H54 (cell line): ENCODE measurements at regions not wholly inside any gene's neighbourhood (a gene's known extent, or its start where the extent isn't known, plus 50 kb on each side); places are given as distances from the start of the nearest gene placed in this dataset.
"Not testable (repeated sequence)": the region's sequence is repeated elsewhere in the genome, so short reads cannot be mapped to it uniquely, and the experiment has no call there.

Source experiments
- DNase-seq: peaks from one replicate; pipeline ENCODE4 v3.0.0; 2011; ENCODE audit warnings: low spot score, mixed read lengths; ENCODE audit not compliant: insufficient read length
- FAIRE-seq: peaks from 3 replicates; lab custom pipeline; 2011; peaks lifted over from hg19 to GRCh38; lab: Jason Lieb, UNC
- POLR2A ChIP-seq: IDR thresholded peaks from 2 replicates; pipeline ENCODE4 v1.6.1; 2011; ENCODE audit warnings: low read depth, mild to moderate bottlenecking, low read length

DNA sequence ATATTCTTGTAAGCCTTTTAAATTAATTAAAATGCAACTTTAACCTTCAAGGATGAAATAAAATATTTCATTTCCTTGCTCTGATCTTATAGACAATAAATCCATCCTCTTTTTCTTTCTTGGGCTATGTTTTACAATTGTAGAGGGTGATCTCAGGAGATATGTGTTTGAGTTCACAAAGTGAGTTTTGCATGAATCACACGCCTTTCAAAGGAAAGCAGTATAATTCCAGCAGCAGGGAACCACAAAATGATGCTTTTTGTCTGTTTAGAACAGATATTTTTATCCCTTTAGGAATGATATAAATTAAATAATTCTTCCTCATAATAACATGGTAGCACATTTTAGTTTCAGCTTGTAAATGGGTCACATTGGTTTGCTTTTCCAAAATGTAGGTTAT lies 191.2 kb downstream of the SEMA6D start:
- DNase-seq = no peak
- FAIRE-seq = no peak
- TF ChIP-seq POLR2A = no peak

DNA sequence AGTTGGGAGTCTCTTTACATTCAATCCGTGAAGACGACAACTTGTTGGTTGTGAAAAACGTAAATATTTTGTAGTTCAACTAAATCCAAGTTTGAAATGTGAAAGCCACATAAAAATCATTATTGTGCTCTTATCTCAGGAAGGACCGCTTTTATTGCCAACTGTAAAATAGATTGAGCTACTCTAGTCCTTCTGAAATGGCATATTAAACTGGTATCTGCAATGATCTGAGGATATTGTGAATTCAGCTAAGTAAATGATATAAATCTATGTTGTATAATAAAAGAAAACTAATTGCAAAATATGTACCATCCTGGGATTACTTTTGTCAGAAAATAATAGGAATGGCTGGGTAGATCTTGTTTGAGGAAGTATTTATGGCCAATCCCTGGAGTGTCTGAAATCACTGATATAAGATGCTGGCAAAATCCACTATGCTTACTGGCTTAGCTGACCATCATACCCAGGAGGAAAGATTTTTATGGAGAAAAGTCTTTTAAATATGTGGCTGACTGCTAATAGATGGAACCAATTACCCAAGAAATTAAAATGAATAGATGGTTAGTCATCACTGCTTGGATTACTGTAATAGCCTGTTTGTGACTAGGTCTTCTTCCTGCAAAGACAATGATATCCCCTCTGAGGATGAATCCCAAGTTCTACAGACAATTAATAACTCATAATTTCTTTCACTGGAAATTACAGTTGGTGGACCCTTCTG lies 191.8 kb downstream of the SEMA6D start:
- DNase-seq (no peak), FAIRE-seq (no peak)
- TF ChIP-seq POLR2A = no peak

DNA sequence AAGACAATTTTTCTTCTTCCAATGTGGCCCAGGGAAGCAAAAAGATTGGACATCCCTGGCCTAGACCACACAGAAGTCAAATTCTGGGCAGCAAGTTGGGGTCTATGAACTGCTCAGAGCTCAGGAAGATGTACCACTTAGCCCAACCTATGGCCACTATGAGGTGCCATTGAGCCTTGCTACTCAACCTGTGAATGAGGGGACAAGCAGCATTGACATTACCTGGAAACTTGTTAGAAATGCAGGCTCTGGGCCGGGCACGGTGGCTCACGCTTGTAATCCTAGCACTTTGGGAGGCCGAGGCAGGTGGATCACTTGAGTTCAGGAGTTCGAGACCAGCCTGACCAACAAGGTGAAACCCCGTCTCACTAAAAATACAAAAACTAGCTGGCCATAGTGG lies 195.6 kb downstream of the SEMA6D start:
- DNase-seq, FAIRE-seq: not testable (repeated sequence)

DNA sequence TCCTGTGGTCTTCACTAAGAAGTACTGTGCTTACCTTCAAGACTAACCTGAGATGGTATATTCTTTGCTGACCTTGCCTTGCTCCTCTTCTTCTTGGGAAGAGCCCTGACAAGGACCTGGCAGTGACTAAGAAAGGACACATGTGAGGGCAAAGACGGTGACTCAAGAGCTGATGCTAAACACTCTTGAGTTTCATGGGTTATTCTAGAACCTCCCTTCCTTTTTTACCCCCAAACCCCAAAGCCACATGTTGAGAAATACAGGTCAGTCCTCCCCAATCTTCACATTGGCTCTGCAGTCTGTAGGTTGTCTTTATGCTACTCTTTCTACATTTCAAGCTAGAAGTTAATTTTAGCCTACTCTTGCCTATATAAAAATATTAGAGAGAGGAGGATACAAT lies 200.6 kb downstream of the SEMA6D start:
- DNase-seq = no peak
- TF ChIP-seq POLR2A = no peak
- no peak for FAIRE-seq

DNA sequence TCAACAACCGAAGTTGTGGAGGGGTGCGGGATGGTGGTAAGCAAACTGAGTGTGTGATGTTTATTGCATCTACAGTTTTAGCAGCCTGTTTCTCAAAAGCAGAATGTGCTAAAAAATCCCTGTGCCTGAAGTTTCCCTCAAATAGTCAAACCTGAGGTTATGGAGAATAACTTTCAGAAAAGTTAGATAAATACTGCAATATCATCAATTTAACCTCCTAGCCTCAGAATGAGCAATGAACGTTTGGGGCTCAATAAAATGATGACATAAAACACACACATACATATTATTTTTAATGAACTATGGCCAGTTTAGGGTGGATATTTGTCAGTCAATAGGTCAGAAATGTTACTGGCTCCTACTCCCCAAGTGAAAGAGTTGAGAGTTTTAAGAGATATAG lies 201.6 kb downstream of the SEMA6D start:
- FAIRE-seq (no peak), DNase-seq (no peak)
- TF ChIP-seq POLR2A = no peak

DNA sequence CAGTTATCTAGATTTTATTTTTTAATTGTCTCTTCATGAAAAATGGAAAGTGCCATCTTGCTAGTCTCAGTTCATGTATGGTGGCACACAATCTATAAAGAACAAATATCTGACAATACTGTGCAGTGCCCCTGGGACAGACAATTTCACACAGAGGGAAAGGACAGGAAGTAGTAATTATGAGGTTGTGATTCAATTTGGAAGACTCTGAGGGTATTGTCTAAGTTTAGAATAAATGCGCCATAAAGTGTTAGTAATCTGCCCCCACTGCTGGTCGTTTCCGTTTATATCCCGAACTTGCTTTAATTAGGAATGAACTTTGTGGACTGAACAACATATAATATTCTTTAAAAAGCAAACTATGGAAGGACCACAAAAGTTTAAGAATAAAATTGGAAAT lies 196.4 kb upstream of the SLC24A5 start:
- TF ChIP-seq POLR2A = no peak
- DNase-seq (no peak), FAIRE-seq (no peak)

DNA sequence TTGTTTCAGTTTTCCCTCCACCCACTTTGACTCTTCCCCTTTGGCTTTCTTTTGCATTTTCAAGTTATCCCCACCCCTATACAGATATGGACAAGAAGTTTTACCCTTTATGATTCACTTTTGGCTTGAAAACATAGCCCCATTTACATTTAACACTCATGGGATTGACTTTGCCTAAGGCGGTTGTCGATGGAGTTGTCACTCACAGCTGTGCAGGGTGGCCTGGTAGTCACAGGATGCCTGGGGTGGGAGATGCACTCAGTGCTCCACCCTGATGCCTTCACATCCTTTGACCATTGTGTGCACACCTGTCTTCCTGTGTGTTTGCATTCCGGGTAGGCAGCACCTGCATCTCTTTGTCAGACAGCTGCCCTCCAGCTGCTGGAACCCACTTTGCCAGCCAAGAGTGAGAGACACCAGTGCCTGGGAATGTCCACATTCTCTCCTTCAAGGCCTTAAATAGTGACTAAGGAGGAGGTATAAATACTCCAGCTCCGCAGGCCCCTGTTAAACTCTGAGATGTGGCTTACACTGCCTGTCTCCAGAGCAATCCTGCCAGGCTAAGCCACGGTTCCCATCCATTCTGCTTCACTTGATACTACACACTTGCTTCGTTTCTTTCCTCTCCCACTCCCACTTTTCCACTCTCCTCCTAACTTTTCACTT lies 191.5 kb upstream of the SLC24A5 start:
- DNase-seq (no peak), FAIRE-seq (no peak)
- TF ChIP-seq POLR2A = no peak

DNA sequence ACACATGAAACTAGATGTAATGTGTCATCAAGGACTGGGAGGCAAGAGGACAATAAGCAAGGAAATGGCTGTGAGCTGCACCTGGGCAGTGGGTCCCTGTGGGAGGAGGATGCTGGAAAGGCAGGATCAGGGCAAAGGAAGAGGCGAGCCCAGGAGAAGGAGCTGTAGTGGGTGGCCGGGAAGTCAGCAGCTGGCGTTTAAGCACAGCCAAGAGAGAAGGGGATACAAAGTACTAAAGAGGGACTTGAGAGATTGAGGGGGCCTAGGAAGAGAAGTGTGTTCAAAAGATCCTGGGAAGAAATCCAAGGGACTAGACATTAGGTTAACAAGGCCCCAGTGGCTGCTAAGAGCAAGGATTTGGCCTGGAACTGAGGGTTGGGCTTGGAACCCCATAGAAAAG lies 188.5 kb upstream of the SLC24A5 start:
- DNase-seq (no peak), FAIRE-seq (no peak)
- TF ChIP-seq POLR2A = no peak

DNA sequence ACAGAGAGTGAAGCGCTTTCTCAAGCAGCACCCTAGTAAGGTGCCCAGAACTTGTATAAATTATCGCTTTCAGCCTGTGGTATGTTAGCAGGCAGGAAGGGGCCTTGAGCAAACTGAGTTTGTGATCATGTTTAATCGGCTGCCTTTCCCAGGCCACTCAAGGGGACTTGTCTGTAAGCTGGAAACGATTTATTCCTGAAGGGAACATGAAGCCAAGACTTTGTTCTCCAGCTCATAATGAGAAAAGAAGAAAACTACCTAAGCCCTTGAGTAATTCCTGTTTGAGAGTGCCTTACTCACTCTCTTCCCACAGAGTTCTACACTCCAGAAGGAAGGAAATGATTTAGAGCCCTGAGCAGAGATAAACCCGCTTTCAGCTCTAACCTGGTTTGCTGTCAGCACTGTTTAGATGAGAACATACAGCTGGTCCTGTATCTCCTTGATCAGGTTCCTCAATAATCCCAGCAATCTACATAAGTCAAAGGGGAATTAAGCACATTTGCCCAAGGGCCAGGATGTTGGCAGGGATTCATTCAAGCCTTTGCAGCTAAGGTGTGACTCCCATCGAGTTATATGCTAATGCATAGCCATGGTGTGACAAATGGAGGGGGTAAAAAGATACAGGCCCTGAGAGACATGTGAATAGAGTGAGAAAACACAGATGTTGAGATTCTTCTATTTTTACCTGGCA lies 187.7 kb upstream of the SLC24A5 start:
- TF ChIP-seq POLR2A = no peak
- no peak for DNase-seq
- no peak for FAIRE-seq

DNA sequence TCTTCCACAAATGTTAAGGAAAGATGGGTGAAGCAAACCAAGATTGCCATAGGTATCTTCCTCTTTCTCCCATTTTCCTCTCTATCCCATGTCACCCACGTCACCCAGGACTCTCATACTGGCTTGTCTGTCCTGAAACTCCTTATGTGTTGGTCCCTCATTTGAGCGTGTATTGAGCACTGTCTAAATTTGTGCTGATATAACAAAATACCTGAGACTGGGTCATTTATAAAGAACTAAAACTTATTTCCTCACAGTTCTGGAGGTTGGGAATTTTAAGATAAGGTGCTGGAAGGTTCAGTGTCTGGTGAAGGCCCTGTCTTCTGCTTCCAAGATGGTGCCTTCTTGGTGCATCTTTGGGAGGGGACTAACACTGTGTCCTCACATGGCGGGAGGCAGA lies 186.9 kb upstream of the SLC24A5 start:
- TF ChIP-seq POLR2A = no peak
- FAIRE-seq = no peak
- no peak for DNase-seq

DNA sequence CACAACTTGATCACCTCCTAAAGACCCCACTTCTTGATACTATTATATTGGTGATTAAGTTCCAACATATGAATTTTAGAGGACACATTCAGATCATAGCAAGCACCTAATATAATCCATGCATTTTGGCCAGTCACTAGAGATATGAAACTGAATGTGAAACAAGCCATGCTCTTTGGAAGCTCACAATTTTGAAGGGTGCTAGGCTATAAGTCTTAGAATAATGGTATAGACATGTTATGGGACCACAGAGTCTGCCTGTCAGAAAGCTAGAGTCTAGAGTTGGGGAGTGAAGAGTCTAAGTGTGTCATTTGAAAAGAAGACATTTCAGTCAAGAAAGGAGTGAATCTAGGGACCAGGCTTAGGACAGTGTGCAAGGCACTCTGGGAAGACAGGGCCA lies 186.4 kb upstream of the SLC24A5 start:
- no peak for DNase-seq
- no peak for TF ChIP-seq POLR2A
- no peak for FAIRE-seq

DNA sequence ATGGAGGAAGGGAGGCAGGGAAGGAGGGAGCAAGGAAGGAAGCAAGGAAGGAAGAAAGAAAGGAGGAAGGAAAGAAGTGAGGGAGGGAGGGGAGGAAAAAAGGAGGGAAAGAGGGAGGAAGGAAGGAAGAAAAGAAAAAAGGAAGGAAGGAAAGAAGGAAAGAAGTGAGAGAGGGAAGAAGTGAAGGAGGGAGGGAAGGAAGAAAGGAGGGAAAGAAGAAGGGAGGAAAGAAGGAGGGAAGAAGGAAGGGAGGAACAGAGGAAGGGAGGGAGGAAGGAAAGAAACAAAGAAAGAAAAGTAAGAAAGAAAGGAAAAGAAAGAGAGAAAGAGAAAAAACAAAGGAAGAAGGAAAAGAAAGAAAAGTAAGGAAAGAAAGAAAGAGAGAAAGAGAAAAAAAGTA lies 183.0 kb upstream of the SLC24A5 start:
- FAIRE-seq (no peak), DNase-seq (no peak)
- no peak for TF ChIP-seq POLR2A

DNA sequence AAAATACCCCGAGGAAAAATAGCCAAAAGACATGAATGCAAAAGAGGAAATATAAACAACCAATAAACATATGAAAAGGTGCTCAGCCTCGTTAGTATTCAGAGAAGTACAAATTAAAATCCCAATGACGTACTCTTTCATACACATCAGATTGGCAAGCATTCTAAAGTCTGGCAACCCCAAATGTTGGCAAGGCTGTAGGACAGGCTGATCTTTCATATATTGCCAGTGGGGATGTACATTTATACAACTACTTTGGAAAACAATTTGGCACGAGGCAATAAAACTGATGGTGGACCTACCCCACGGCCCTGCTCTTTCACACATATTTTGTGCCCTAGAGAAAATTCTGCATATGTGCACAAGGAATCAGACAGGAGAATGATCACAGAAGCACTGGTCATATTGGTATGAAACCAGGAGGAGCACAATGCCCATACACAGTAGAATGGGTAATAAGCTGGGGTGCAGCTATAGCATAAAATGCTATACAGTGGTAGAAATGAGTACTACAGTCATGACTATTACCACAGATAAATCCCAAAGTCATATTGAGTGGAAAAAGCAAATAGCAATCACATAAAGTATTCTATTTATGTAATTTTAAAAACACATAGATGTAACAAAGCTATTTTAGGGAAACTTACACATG lies 176.0 kb upstream of the SLC24A5 start:
- no peak for FAIRE-seq
- DNase-seq = no peak
- TF ChIP-seq POLR2A = no peak
